HG03432 (cell line): ENCODE measurements at regions not wholly inside any gene's neighbourhood (a gene's known extent, or its start where the extent isn't known, plus 50 kb on each side); places are given as distances from the start of the nearest gene placed in this dataset.
"Not testable (repeated sequence)": the region's sequence is repeated elsewhere in the genome, so short reads cannot be mapped to it uniquely, and the experiment has no call there.

ENCODE experiments used
- ATAC-seq: cut with Tn5 transposase; IDR thresholded peaks from one replicate; pipeline ENCODE4 v1.9.1; 2021; ENCODE audit warnings: mild to moderate bottlenecking, moderate library complexity; ENCODE audit not compliant: unreplicated experiment

DNA sequence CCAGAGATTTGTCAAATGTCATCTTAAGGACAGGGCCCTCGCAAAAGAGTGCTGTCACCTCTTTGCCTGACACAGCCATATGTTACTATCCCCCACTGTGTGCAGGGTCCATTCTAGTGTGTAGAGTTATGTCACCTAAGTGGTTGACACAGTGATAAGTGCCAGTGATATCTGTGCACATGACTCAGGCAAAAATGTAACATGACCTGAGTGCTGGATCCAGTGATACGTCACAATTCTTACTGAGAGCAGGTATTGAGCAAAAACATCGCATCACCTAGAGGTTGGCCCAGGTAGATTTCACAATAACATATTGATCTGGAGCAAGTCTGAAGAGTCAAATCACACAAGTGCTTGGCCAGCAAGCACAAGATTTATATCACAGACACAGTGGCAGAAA is 100.5 kb upstream of the BPY2 start:
- ATAC-seq: not testable (repeated sequence)

DNA sequence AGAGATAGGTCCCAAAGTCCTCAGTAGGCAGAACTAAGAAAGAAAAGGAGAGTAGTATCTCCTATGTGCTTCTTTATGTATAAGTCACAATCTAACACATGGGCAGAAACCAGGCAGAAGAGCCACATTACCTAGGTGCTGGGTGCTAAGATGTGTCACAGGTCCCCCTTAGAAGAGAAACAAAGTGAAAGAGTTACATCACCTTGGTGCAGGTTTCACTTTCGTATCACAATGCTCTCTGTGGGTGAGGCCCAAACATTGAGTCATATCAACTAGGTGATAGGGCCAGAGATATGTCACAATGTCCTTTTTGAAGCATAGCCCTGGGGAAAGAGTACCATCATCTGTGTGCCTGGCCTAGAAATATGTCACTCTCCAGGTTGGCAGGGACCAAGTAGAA is 96.1 kb upstream of the BPY2 start:
- peak; percentile 99 for ATAC-seq

DNA sequence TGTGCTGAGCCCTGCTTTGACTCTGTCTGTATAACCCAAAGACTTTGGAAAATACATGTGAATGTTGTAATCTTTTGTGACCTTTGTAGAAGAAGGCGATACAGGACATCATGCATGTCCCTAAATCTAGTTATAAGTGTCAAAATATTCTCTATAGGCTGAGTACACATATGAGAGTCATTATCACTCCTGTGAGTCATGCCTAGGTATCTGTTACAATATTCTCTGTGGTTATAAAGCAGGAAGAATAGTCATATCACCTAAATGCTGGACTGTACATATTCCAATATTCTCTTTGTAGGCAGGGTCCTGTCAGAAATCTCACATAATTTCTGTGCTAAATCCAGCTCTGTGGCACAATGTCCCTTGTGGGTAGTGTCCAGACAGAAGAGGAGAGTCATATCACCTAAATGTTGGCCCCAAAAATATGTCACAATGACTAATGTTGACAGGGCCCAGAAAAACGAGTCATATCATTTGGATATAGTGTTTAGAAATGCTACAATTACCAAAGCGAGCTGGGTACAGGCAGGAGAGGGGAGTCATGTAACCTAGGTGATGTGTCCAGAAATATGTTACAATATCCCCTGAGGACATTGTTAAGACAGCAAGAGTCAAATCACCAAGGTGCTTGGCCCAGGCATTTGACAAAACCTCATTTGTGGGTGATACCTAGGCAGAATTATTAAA is 80.4 kb upstream of the BPY2 start:
- ATAC-seq: not testable (repeated sequence)

DNA sequence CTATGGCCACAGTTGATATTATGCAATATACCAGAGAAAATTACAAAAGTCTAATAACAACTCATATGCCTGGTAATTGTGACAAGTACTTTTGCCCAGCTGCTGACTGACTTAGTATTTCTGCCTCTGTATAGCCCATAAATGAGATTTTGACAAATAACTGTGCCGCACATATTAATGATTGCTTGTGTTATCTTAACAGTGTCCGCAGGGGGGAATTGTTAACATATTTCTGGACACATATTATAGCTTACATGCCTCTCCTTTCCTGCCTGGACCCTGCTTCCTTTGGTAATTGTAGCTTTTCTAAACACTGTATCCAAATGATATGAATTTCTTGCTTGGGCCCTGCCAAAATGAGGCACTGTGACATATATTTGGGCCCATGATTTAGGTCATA is 69.0 kb upstream of the BPY2 start:
- ATAC-seq: not testable (repeated sequence)

DNA sequence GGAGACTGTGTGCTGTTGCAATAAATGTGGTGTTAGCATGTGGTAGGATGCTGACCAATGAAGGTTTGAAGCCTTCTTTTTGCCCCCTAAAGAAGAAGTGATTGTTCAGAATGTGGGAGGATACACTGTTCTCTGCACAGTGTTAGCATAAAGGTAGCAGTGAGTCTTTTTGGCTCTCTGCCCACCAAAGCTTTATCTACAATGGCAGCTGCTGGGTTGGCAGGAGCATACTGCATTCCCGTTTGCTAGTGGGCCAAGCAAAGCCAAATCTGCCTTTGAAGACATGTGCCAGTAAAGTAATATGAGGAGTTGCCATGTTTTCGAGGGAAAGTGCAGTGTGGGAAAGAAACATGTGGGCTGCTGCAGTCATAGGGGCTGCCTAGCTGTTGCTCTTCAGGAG is 56.4 kb upstream of the BPY2 start:
- not testable (repeated sequence) for ATAC-seq

- not testable (repeated sequence) for ATAC-seq
Observed at GRCh38 chrY:22933454-22933853, 50.6 kb upstream of the BPY2 start.
